ENCODE measurements at regions not wholly inside any gene's neighbourhood (a gene's known extent, or its start where the extent isn't known, plus 50 kb on each side); places are given as distances from the start of the nearest gene placed in this dataset.

DNA sequence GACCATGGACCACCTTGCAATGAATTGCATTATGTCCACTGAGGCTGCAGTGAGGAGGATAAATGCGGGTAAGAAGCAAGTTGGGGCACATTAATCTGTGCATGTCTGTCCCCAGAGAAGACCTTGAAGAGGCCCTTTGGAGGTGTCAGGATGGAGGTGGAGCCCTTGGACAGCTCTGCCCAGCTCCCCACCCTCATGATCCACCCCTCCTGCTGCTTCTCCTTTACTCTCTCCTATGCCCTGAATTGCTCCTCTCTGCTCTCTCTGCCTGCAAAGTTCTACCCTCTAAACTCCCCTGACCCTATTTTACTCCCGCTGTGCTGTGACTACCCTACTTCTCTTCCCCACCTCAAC is 292.4 kb upstream of the USP24 start:
- H3K27me3 ChIP-seq (ENCODE audit: control insufficient read depth in 1 of 2, insufficient read depth in 2 of 2, low read length in 2 of 2), result peaks cover 0 to 11% of the 10 kb centered on the region in 2 donors
- no peaks in the 10 kb centered on the region for H3K36me3 ChIP-seq (ENCODE audit: control insufficient read depth in 1 of 2, insufficient read depth in 2 of 2, low read length in 2 of 2)
- H3K4me1 ChIP-seq (ENCODE audit: control insufficient read depth in 1 of 2, insufficient read depth in 2 of 2, low read length in 2 of 2), result peaks cover 0 to 6% of the 10 kb centered on the region in 2 donors
- H3K4me3 ChIP-seq (ENCODE audit: low read depth in 1 of 2, low read length in 2 of 2), result no peak overlapping the region
- no peak overlapping the region for H3K9ac ChIP-seq (ENCODE audit: low read depth in 1 of 2, low read length in 2 of 2)
- no peak overlapping the region for H3K27ac ChIP-seq (ENCODE audit: low read depth, low read length)
- no peaks in the 10 kb centered on the region for H3K9me3 ChIP-seq (ENCODE audit: control insufficient read depth in 1 of 2, low read length in 2 of 2)

DNA sequence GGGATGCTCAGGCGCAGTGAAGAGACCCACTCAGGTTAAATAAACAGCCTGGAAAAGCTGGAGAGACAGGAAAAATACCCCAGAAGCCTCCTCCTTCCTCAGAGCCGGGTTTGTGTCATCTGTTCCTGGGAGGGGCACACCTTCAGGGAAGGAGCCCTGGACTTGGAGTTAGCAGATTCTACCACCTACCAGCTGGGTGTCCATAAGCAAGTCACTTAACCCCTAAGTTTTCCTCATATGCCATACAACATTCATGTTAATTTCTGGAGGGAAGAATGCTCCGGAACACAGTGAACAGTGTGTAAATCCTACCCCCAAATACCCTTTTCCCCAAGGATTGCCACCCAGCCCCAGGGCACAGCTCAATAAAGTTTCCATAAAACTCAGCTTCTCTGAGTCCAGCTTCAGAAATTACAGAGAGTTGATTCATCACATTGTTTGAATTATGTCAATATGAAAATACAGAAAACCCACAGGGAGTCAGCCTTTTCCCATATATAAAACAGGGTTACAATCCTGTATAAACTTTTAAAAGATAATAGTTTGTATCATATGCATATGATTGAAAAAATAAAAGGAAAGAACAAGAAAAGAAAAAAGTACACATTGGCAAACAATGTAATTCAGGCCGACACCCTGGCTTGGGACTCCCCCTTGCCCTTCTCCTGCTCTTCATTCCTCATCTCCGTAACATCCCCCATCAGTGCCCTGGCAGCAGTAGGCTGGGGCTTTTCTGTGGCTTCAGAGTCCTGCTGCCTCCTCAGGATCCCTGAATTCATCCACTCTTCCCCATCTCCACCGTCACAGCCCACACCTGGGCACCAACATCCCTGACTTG is 291.8 kb upstream of the USP24 start:
- no peak overlapping the region for H3K27ac ChIP-seq (ENCODE audit: low read depth, low read length)
- no peak overlapping the region for H3K9ac ChIP-seq (ENCODE audit: low read depth in 1 of 2, low read length in 2 of 2)

DNA sequence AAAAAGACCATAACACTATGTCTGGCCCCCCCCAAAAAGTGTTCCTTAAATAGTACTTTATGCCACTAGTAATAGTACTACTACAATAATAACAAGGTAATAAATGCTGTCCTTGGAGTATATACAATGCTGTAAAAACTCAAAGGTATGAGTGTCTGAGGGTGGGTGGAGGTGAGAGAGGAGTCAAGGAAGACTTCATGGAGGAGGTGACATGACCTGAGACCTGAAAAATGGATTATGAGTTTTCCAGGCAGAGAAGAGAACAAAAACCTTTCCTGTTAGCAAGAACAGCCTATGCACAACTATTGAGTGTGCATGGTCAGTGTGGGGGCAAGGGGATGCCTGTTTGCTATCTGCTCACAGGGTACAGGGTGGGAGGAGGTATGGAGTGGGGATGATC is 290.2 kb upstream of the USP24 start:
- Histone ChIP-seq H3K27me3 (ENCODE audit: control insufficient read depth in 1 of 2, insufficient read depth in 2 of 2, low read length in 2 of 2) (peaks cover 0 to 11% of the 10 kb centered on the region in 2 donors), H3K4me3 (ENCODE audit: low read depth in 1 of 2, low read length in 2 of 2) (no peak overlapping the region), H3K27ac (ENCODE audit: low read depth, low read length) (no peak overlapping the region), H3K9me3 (ENCODE audit: control insufficient read depth in 1 of 2, low read length in 2 of 2) (no peaks in the 10 kb centered on the region), H3K4me1 (ENCODE audit: control insufficient read depth in 1 of 2, insufficient read depth in 2 of 2, low read length in 2 of 2) (peaks cover 0 to 6% of the 10 kb centered on the region in 2 donors), H3K9ac (ENCODE audit: low read depth in 1 of 2, low read length in 2 of 2) (no peak overlapping the region), H3K36me3 (ENCODE audit: control insufficient read depth in 1 of 2, insufficient read depth in 2 of 2, low read length in 2 of 2) (no peaks in the 10 kb centered on the region)

More for the DNA sequence above, 291.8 kb upstream of the USP24 start:
- Histone ChIP-seq H3K27me3 (ENCODE audit: control insufficient read depth in 1 of 2, insufficient read depth in 2 of 2, low read length in 2 of 2) (peaks cover 0 to 11% of the 10 kb centered on the region in 2 donors), H3K9me3 (ENCODE audit: control insufficient read depth in 1 of 2, low read length in 2 of 2) (no peaks in the 10 kb centered on the region), H3K4me3 (ENCODE audit: low read depth in 1 of 2, low read length in 2 of 2) (no peak overlapping the region), H3K4me1 (ENCODE audit: control insufficient read depth in 1 of 2, insufficient read depth in 2 of 2, low read length in 2 of 2) (peaks cover 0 to 6% of the 10 kb centered on the region in 2 donors), H3K36me3 (ENCODE audit: control insufficient read depth in 1 of 2, insufficient read depth in 2 of 2, low read length in 2 of 2) (no peaks in the 10 kb centered on the region)

DNA sequence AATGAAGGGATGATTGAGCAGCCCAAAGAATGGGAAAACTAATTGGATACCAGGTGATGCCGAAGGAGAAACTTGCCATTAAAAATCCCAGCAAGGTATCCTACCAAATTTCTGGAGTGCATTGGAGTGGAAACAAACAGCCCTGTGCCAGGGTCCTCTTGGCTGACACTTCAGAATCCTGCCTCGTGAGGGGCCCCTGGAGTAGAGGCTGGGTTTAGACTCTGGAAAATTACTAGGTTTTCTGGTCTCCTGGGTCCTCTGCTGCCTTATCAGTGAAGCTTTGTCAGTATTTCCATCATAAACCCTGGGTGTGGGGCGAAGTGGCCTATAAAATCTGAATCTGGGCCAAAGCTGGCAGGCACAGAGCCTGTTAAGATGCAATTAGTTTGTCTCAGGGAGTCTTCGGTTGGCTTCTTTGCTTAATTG is 289.2 kb upstream of the USP24 start:
- H3K4me1 ChIP-seq (ENCODE audit: control insufficient read depth in 1 of 2, insufficient read depth in 2 of 2, low read length in 2 of 2), result peaks cover 0 to 6% of the 10 kb centered on the region in 2 donors
- no peaks in the 10 kb centered on the region for H3K9me3 ChIP-seq (ENCODE audit: control insufficient read depth in 1 of 2, low read length in 2 of 2)
- no peak overlapping the region for H3K27ac ChIP-seq (ENCODE audit: low read depth, low read length)
- H3K4me3 ChIP-seq (ENCODE audit: low read depth in 1 of 2, low read length in 2 of 2), result no peak overlapping the region
- no peaks in the 10 kb centered on the region for H3K36me3 ChIP-seq (ENCODE audit: control insufficient read depth in 1 of 2, insufficient read depth in 2 of 2, low read length in 2 of 2)
- H3K9ac ChIP-seq (ENCODE audit: low read depth in 1 of 2, low read length in 2 of 2), result no peak overlapping the region
- H3K27me3 ChIP-seq (ENCODE audit: control insufficient read depth in 1 of 2, insufficient read depth in 2 of 2, low read length in 2 of 2), result peaks cover 0 to 12% of the 10 kb centered on the region in 2 donors

DNA sequence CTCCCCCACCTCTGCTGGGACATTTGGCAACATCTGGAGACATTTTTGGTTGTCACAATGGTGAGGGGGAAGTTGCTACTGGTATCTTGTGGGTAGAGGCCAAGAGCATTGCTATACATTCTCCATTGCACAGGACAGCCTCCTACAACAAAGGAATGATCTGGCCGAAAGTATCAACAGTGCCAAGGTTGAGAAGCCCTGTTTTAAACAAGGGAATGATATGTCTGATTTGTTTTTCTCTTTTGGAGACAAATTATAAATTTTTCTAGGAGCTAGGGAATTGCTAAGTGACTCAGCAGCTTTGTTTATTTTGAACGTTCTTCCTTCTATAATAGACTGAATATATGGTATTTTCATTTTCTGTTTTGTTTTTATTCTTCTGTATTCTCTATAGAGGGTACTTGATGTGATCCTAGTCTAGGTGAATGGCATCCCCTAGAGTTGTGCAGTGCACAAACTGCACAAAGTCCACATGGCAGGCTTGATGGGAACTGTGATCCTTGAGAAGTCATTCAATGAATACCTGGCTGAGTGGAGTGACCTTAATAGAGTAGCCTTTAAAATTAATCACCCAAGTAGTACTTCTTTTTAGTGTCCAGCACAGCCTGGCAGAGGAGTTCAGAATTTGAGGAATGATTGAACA is 288.6 kb upstream of the USP24 start:
- Histone ChIP-seq H3K9me3 (ENCODE audit: control insufficient read depth in 1 of 2, low read length in 2 of 2) (no peaks in the 10 kb centered on the region), H3K4me1 (ENCODE audit: control insufficient read depth in 1 of 2, insufficient read depth in 2 of 2, low read length in 2 of 2) (peaks cover 0 to 6% of the 10 kb centered on the region in 2 donors), H3K4me3 (ENCODE audit: low read depth in 1 of 2, low read length in 2 of 2) (no peak overlapping the region), H3K36me3 (ENCODE audit: control insufficient read depth in 1 of 2, insufficient read depth in 2 of 2, low read length in 2 of 2) (no peaks in the 10 kb centered on the region), H3K9ac (ENCODE audit: low read depth in 1 of 2, low read length in 2 of 2) (no peak overlapping the region), H3K27me3 (ENCODE audit: control insufficient read depth in 1 of 2, insufficient read depth in 2 of 2, low read length in 2 of 2) (peaks cover 0 to 14% of the 10 kb centered on the region in 2 donors), H3K27ac (ENCODE audit: low read depth, low read length) (no peak overlapping the region)

DNA sequence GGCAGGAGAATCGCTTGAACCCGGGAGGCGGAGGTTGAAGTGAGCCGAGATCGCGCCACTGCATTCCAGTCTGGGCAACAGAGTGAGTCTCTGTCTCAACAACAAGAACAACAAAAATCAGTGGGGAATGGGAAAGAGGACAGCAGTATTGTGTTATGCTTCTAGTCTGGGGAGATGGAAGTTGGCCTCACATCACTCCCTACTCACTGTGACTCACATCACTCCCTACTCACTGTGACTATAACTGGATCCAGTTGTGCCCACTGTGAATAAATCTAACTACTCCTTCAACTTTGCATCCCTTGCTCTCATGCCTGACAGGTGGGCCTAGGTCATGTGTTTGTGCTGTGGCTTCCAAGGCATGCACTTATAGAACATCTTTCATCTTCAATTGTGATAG is 285.4 kb upstream of the USP24 start:
- H3K4me1 ChIP-seq (ENCODE audit: control insufficient read depth in 1 of 2, insufficient read depth in 2 of 2, low read length in 2 of 2), result peaks cover 0 to 6% of the 10 kb centered on the region in 2 donors
- peaks cover 0 to 3% of the 10 kb centered on the region in 2 donors for H3K27me3 ChIP-seq (ENCODE audit: control insufficient read depth in 1 of 2, insufficient read depth in 2 of 2, low read length in 2 of 2)
- no peak overlapping the region for H3K9ac ChIP-seq (ENCODE audit: low read depth in 1 of 2, low read length in 2 of 2)
- no peak overlapping the region for H3K4me3 ChIP-seq (ENCODE audit: low read depth in 1 of 2, low read length in 2 of 2)
- no peaks in the 10 kb centered on the region for H3K36me3 ChIP-seq (ENCODE audit: control insufficient read depth in 1 of 2, insufficient read depth in 2 of 2, low read length in 2 of 2)
- H3K9me3 ChIP-seq (ENCODE audit: control insufficient read depth in 1 of 2, low read length in 2 of 2), result no peaks in the 10 kb centered on the region
- H3K27ac ChIP-seq (ENCODE audit: low read depth, low read length), result no peak overlapping the region

DNA sequence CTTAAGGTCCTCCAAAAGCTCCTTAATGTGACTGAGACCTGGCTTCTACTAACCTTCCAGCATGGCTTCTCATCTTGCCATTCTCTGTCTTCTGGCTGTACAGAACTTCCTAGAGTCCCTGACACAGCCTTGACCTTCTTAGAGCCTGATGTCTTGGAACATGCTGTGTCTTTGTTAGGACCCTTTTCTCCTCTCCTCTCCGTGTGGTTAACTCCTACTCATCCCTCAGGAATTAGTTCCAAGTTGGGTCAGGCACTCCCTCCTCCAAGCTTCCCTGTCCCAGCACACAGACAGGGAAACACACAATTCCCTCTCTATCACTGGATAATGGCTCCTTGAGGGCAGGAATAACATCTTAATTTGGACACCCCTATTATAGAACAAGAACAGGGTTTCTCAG is 275.4 kb upstream of the USP24 start:
- no peak overlapping the region for H3K27ac ChIP-seq (ENCODE audit: low read depth, low read length)
- no peak overlapping the region for H3K4me3 ChIP-seq (ENCODE audit: low read depth in 1 of 2, low read length in 2 of 2)
- H3K27me3 ChIP-seq (ENCODE audit: control insufficient read depth in 1 of 2, insufficient read depth in 2 of 2, low read length in 2 of 2), result no peaks in the 10 kb centered on the region
- no peak overlapping the region for H3K9ac ChIP-seq (ENCODE audit: low read depth in 1 of 2, low read length in 2 of 2)
- H3K9me3 ChIP-seq (ENCODE audit: control insufficient read depth in 1 of 2, low read length in 2 of 2), result no peaks in the 10 kb centered on the region
- H3K4me1 ChIP-seq (ENCODE audit: control insufficient read depth in 1 of 2, insufficient read depth in 2 of 2, low read length in 2 of 2), result no peaks in the 10 kb centered on the region
- no peaks in the 10 kb centered on the region for H3K36me3 ChIP-seq (ENCODE audit: control insufficient read depth in 1 of 2, insufficient read depth in 2 of 2, low read length in 2 of 2)

DNA sequence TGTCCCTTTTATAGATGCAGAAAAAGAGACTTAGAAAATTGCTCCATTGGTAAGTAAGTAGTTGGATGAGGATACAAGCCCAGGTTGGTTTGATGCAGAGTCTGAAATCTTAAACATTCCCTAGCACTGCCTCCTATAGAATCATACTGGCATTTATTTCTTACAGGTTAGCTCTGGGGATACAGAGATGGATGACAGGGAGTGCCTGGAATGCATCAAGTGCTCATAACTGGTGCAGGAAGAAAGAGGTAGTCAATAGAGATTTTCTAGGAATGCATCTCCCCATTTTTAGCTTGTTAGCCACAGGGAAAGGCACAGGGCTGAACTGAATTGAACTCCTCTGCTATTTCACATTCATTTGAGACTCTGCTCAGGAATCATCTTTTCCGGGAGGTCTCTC is 269.0 kb upstream of the USP24 start:
- no peak overlapping the region for H3K27ac ChIP-seq (ENCODE audit: low read depth, low read length)
- H3K9me3 ChIP-seq (ENCODE audit: control insufficient read depth in 1 of 2, low read length in 2 of 2), result no peaks in the 10 kb centered on the region
- no peaks in the 10 kb centered on the region for H3K27me3 ChIP-seq (ENCODE audit: control insufficient read depth in 1 of 2, insufficient read depth in 2 of 2, low read length in 2 of 2)
- no peak overlapping the region for H3K9ac ChIP-seq (ENCODE audit: low read depth in 1 of 2, low read length in 2 of 2)
- H3K4me3 ChIP-seq (ENCODE audit: low read depth in 1 of 2, low read length in 2 of 2), result no peak overlapping the region
- no peaks in the 10 kb centered on the region for H3K36me3 ChIP-seq (ENCODE audit: control insufficient read depth in 1 of 2, insufficient read depth in 2 of 2, low read length in 2 of 2)
- H3K4me1 ChIP-seq (ENCODE audit: control insufficient read depth in 1 of 2, insufficient read depth in 2 of 2, low read length in 2 of 2), result no peaks in the 10 kb centered on the region

DNA sequence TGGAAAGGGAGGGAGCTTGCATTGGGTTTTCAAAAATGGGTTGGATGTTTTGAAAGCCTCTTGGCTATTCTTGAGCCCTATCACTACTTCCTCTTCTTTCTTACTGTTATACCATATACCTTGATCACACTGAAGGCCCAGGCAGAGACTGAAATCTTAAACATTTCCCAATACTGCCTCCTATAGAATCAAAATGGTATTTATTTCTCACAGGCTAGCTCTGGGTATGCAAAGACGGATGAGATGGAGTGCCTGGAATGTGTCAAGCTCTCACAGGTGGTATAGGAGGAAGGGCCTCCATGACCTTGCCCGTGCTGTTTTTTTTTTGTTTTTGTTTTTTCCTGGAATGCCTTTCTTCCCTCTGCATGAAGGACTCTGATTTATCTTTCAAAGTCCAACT is 268.4 kb upstream of the USP24 start:
- Histone ChIP-seq H3K27ac (ENCODE audit: low read depth, low read length) (no peak overlapping the region), H3K4me3 (ENCODE audit: low read depth in 1 of 2, low read length in 2 of 2) (no peak overlapping the region), H3K9me3 (ENCODE audit: control insufficient read depth in 1 of 2, low read length in 2 of 2) (no peaks in the 10 kb centered on the region), H3K27me3 (ENCODE audit: control insufficient read depth in 1 of 2, insufficient read depth in 2 of 2, low read length in 2 of 2) (no peaks in the 10 kb centered on the region), H3K36me3 (ENCODE audit: control insufficient read depth in 1 of 2, insufficient read depth in 2 of 2, low read length in 2 of 2) (no peaks in the 10 kb centered on the region), H3K4me1 (ENCODE audit: control insufficient read depth in 1 of 2, insufficient read depth in 2 of 2, low read length in 2 of 2) (no peaks in the 10 kb centered on the region), H3K9ac (ENCODE audit: low read depth in 1 of 2, low read length in 2 of 2) (no peak overlapping the region)

DNA sequence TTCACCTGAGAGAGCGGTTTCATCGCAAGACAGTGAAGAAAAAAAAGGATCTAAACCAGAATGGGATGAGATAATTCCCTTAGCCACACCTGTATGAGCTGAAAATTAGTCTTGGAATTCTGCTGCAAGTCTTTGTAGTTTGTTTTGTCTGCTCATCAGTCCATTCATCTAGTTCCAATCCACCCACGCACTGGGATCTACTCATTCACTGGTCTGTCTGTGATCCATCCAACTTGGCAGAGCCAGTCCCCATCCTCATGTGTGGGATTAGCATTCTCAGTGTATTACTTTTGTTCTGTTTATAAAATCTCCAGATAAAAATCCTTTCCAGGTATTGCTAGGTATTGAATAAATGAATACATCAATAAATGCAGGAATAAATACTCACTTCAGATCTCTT is 266.5 kb upstream of the USP24 start:
- H3K27me3 ChIP-seq (ENCODE audit: control insufficient read depth in 1 of 2, insufficient read depth in 2 of 2, low read length in 2 of 2), result no peaks in the 10 kb centered on the region
- no peaks in the 10 kb centered on the region for H3K9me3 ChIP-seq (ENCODE audit: control insufficient read depth in 1 of 2, low read length in 2 of 2)
- H3K27ac ChIP-seq (ENCODE audit: low read depth, low read length), result no peak overlapping the region

More for the DNA sequence above, 266.5 kb upstream of the USP24 start:
- Histone ChIP-seq H3K4me3 (ENCODE audit: low read depth in 1 of 2, low read length in 2 of 2) (no peak overlapping the region), H3K36me3 (ENCODE audit: control insufficient read depth in 1 of 2, insufficient read depth in 2 of 2, low read length in 2 of 2) (no peaks in the 10 kb centered on the region), H3K4me1 (ENCODE audit: control insufficient read depth in 1 of 2, insufficient read depth in 2 of 2, low read length in 2 of 2) (no peaks in the 10 kb centered on the region), H3K9ac (ENCODE audit: low read depth in 1 of 2, low read length in 2 of 2) (no peak overlapping the region)
